SK-N-SH (cell line): ENCODE measurements at regions not wholly inside any gene's neighbourhood (a gene's known extent, or its start where the extent isn't known, plus 50 kb on each side); places are given as distances from the start of the nearest gene placed in this dataset.

Experiments used
- CTCF ChIA-PET: fragments of 300-600, 350-600 bp; formaldehyde crosslinking; extraction: SDS; loops from one replicate; lab custom pipeline; 2021; lab: Yijun Ruan, JAX
- POLR2A ChIA-PET: fragments of 350-600 bp; sonication (Branson Sonifier 250); formaldehyde crosslinking; extraction: SDS; loops from one replicate; lab custom pipeline; 2020; ENCODE audit warnings: antibody characterized with exemption, inconsistent platforms; lab: Yijun Ruan, JAX
- DNase-seq: peaks from one replicate; pipeline ENCODE4 v3.0.0; 2012
- H2AFZ ChIP-seq: fragments of 200-600 bp; sonication (generic); 2 replicates; pipeline ENCODE4 v1.8.1; 2016; ENCODE audit warnings: antibody characterized with exemption, mild to moderate bottlenecking, low read depth
- H3F3A ChIP-seq: fragments of 200-600 bp; sonication (generic); replicated peaks from 2 replicates; pipeline ENCODE3; 2016; ENCODE audit warnings: antibody characterized with exemption, mild to moderate bottlenecking; ENCODE audit not compliant: insufficient read depth
- H3K27ac ChIP-seq, 2 experiments: fragments of 200-500 bp in 1 of 2; fragments of 200-600 bp in 1 of 2; sonication (Bioruptor generic) in 1 of 2; sonication (generic), shearing (Covaris generic) in 1 of 2; 2 replicates each; pipeline versions ENCODE4 v1.5.1 to v1.6.1; 2014 to 2016; ENCODE audit warnings: low read depth in 2 of 2, inconsistent platforms in 1 of 2, low read length in 1 of 2, mild to moderate bottlenecking in 1 of 2, mixed read lengths in 1 of 2
- H3K27me3 ChIP-seq: fragments of 200-600 bp; sonication (generic), shearing (Covaris generic); 2 replicates; pipeline ENCODE4 v1.6.1; 2016; ENCODE audit warnings: mixed run types; ENCODE audit not compliant: insufficient read depth
- H3K36me3 ChIP-seq, 2 experiments: fragments of 200-500 bp in 1 of 2; fragments of 200-600 bp in 1 of 2; sonication (Bioruptor generic) in 1 of 2; sonication (generic) in 1 of 2; replicated peaks in 1 of 2; 2 replicates each; pipeline versions ENCODE3 to v1.5.1; 2014 to 2016; ENCODE audit warnings: low read length in 1 of 2, mild to moderate bottlenecking in 1 of 2; ENCODE audit not compliant: insufficient read depth in 2 of 2, control insufficient read depth in 1 of 2
- H3K4me1 ChIP-seq, 2 experiments: fragments of 200-500 bp in 1 of 2; fragments of 200-600 bp in 1 of 2; sonication (Bioruptor generic) in 1 of 2; sonication (generic), shearing (Covaris generic) in 1 of 2; 2 replicates each; pipeline versions ENCODE4 v1.5.1 to v1.6.1; 2014 to 2016; ENCODE audit warnings: low read depth in 1 of 2, low read length in 1 of 2, mixed run types in 1 of 2; ENCODE audit not compliant: insufficient read depth in 2 of 2, control insufficient read depth in 1 of 2
- H3K4me2 ChIP-seq: fragments of 200-600 bp; sonication (generic), shearing (Covaris generic); 2 replicates; pipeline ENCODE4 v1.6.1; 2017; ENCODE audit warnings: mixed run types
- H3K4me3 ChIP-seq, 2 experiments: fragments of 200-500 bp in 1 of 2; fragments of 200-600 bp in 1 of 2; sonication (Bioruptor generic) in 1 of 2; sonication (generic), shearing (Covaris generic) in 1 of 2; 2 replicates each; pipeline versions ENCODE4 v1.5.1 to v1.8.1; 2014 to 2016; ENCODE audit warnings: low read depth in 2 of 2, inconsistent platforms in 1 of 2, low read length in 1 of 2, mild to moderate bottlenecking in 1 of 2, mixed read lengths in 1 of 2, moderate library complexity in 1 of 2
- H3K79me2 ChIP-seq: fragments of 200-600 bp; sonication (generic); 2 replicates; pipeline ENCODE4 v1.8.1; 2017; ENCODE audit warnings: mild to moderate bottlenecking; ENCODE audit not compliant: insufficient read depth
- H3K9ac ChIP-seq: fragments of 200-600 bp; sonication (generic); 2 replicates; pipeline ENCODE4 v1.6.1; 2017; ENCODE audit warnings: mixed run types
- H3K9me2 ChIP-seq: fragments of 200-600 bp; sonication (generic); 2 replicates; pipeline ENCODE4 v1.6.1; 2017; ENCODE audit warnings: mixed run types
- H3K9me3 ChIP-seq: fragments of 200-600 bp; sonication (generic); 2 replicates; pipeline ENCODE4 v1.6.1; 2017; ENCODE audit warnings: mixed run types, mild to moderate bottlenecking, moderate library complexity
- H4K20me1 ChIP-seq: fragments of 200-600 bp; sonication (generic); 2 replicates; pipeline ENCODE4 v1.6.1; 2017; ENCODE audit warnings: mild to moderate bottlenecking, mixed run types; ENCODE audit not compliant: insufficient read depth
- CHD2 ChIP-seq: fragments of 150-350 bp; IDR thresholded peaks from 2 replicates; pipeline ENCODE4 v1.6.1; 2018; ENCODE audit warnings: low read length; ENCODE audit not compliant: partially characterized antibody
- ELF1 ChIP-seq: IDR thresholded peaks from 2 replicates; pipeline ENCODE4 v1.4.0; 2012
- EZH2phosphoT487 ChIP-seq: fragments of 200-600 bp; sonication (generic); IDR thresholded peaks from 2 replicates; pipeline ENCODE4 v1.6.1; 2017; ENCODE audit warnings: low read depth, mixed run types, mild to moderate bottlenecking, antibody characterized with exemption, moderate library complexity, borderline replicate concordance
- FOSL2 ChIP-seq: IDR thresholded peaks from 2 replicates; pipeline ENCODE4 v1.4.0; 2012; ENCODE audit warnings: low read depth, mild to moderate bottlenecking, moderate library complexity, borderline replicate concordance
- FOXM1 ChIP-seq: IDR thresholded peaks from 2 replicates; pipeline ENCODE4 v1.4.0; 2012; ENCODE audit warnings: low read depth, mild to moderate bottlenecking
- GATA2 ChIP-seq: sonication (generic); formaldehyde crosslinking; IDR thresholded peaks from 2 replicates; pipeline ENCODE4 v1.5.0; 2020; ENCODE audit warnings: mild to moderate bottlenecking, missing genetic modification reagents
- IRF3 ChIP-seq: fragments of 150-350 bp; IDR thresholded peaks from 2 replicates; pipeline ENCODE4 v1.6.1; 2016; ENCODE audit warnings: mild to moderate bottlenecking, low read depth, low read length
- MEF2A ChIP-seq: IDR thresholded peaks from 2 replicates; pipeline ENCODE4 v1.4.0; 2012; ENCODE audit warnings: low read depth, borderline replicate concordance
- PBX3 ChIP-seq: IDR thresholded peaks from 2 replicates; pipeline ENCODE4; 2012
- RAD21 ChIP-seq: IDR thresholded peaks from 2 replicates; pipeline ENCODE4 v1.6.1; 2012; ENCODE audit warnings: mild to moderate bottlenecking, low read length
- RCOR1 ChIP-seq: fragments of 150-350 bp; IDR thresholded peaks from 2 replicates; pipeline ENCODE4 v1.6.1; 2017; ENCODE audit warnings: antibody characterized with exemption, low read length
- REST ChIP-seq: IDR thresholded peaks from 2 replicates; pipeline ENCODE4 v1.6.1; 2012; ENCODE audit warnings: mild to moderate bottlenecking, low read depth, low read length, moderate library complexity
- RFX5 ChIP-seq: IDR thresholded peaks from 2 replicates; pipeline ENCODE4 v1.6.1; 2012; ENCODE audit warnings: mild to moderate bottlenecking, improper control_type of control experiment, low read length
- RXRA ChIP-seq: IDR thresholded peaks from 2 replicates; pipeline ENCODE4 v1.4.0; 2012; ENCODE audit warnings: low read depth, mild to moderate bottlenecking, borderline replicate concordance
- SIN3A ChIP-seq: IDR thresholded peaks from 2 replicates; pipeline ENCODE4 v1.6.1; 2012; ENCODE audit warnings: low read depth, mild to moderate bottlenecking, low read length, moderate library complexity, borderline replicate concordance
- TCF12 ChIP-seq: IDR thresholded peaks from 2 replicates; pipeline ENCODE4 v1.4.0; 2012
- TEAD4 ChIP-seq: IDR thresholded peaks from 2 replicates; pipeline ENCODE4 v1.4.0; 2012; ENCODE audit warnings: mild to moderate bottlenecking, borderline replicate concordance; ENCODE audit not compliant: insufficient read depth
- USF1 ChIP-seq: IDR thresholded peaks from 2 replicates; pipeline ENCODE4 v1.4.0; 2012; ENCODE audit warnings: low read depth, borderline replicate concordance
- USF2 ChIP-seq: fragments of 150-350 bp; IDR thresholded peaks from 2 replicates; pipeline ENCODE4 v1.6.1; 2017; ENCODE audit warnings: antibody characterized with exemption, low read length, low read depth, borderline replicate concordance
- WGBS: methylation state at CpG from one replicate; pipeline ENCODE4 v1.1.6; 2017; ENCODE audit warnings: low lambda C conversion rate; 5-methylcytosine and 5-hydroxymethylcytosine counted together

GRCh38 chr6:4672772-4673171, 103.4 kb upstream of the CDYL start:
- no peaks in the 10 kb centered on the region for H3K9me2 ChIP-seq
- no peak overlapping the region for H3K9ac ChIP-seq
- ChIA-PET CTCF (no interaction called here), POLR2A (no interaction called here)
- H2AFZ ChIP-seq, result no peak overlapping the region
- TF ChIP-seq REST (no peak), USF1 (no peak), RAD21 (no peak), RCOR1 (no peak), EZH2phosphoT487 (no peak), TCF12 (no peak), MEF2A (no peak), RXRA (no peak), GATA2 (CRISPR knock-in tag) (no peak), FOSL2 (no peak), SIN3A (no peak), CHD2 (no peak), TEAD4 (no peak), IRF3 (no peak), USF2 (no peak), PBX3 (no peak), ELF1 (no peak), FOXM1 (no peak), RFX5 (no peak)
- no peaks in the 10 kb centered on the region for H3F3A ChIP-seq
- no peaks in the 10 kb centered on the region for H3K27me3 ChIP-seq
- no peaks in the 10 kb centered on the region for H3K79me2 ChIP-seq
- no peak overlapping the region for H3K4me3 ChIP-seq
- no peaks in the 10 kb centered on the region for H4K20me1 ChIP-seq
- H3K27ac ChIP-seq, result no peak overlapping the region
- 15% methylated on average over 3 of the region's 3 CpGs for WGBS
- H3K4me1 ChIP-seq, result no peaks in the 10 kb centered on the region
- DNase-seq, result no peak
- H3K4me2 ChIP-seq, result no peak overlapping the region
- no peaks in the 10 kb centered on the region for H3K36me3 ChIP-seq
- H3K9me3 ChIP-seq, result no peaks in the 10 kb centered on the region
